HepG2 (cell line): ENCODE measurements at regions not wholly inside any gene's neighbourhood (a gene's known extent, or its start where the extent isn't known, plus 50 kb on each side); places are given as distances from the start of the nearest gene placed in this dataset.

Source experiments
- ATAC-seq: fragments of 200-7000 bp; cut with Tn5 transposase; 3 replicates; pipeline ENCODE4 v1.9.1; 2020; ENCODE audit warnings: mild to moderate bottlenecking, moderate library complexity
- BruUV-seq: library from RNA; stranded (reverse); fragments of 400-500 nt; replicated peaks from 2 replicates; lab custom pipeline; 2021; lab: Mats Ljungman, UMichigan
- CTCF ChIA-PET: fragments of 300-600 bp; formaldehyde crosslinking; extraction: SDS; loops from one replicate; lab custom pipeline; 2021; ENCODE audit warnings: low total read pairs, inconsistent platforms, low intra/inter-chr PET ratio; lab: Yijun Ruan, JAX
- POLR2A ChIA-PET: fragments of 350-600 bp; sonication (Branson Sonifier 250); formaldehyde crosslinking; loops from one replicate; lab custom pipeline; 2020; ENCODE audit warnings: antibody characterized with exemption, inconsistent platforms; lab: Yijun Ruan, JAX
- DNase-seq: peaks from one replicate; pipeline ENCODE4 v3.0.0-alpha.2; 2015; ENCODE audit warnings: low spot score
- FAIRE-seq: peaks from 3 replicates; lab custom pipeline; 2011; peaks lifted over from hg19 to GRCh38; lab: Jason Lieb, UNC
- H2AFZ ChIP-seq: one replicate; pipeline ENCODE4 v1.6.1; 2011; ENCODE audit warnings: low read length, inconsistent platforms
- H3K27ac ChIP-seq: fragments of 300-600 bp; 3 replicates; pipeline ENCODE4 v1.8.0; 2011; ENCODE audit warnings: mixed run types, mild to moderate bottlenecking, mixed read lengths, low read length, inconsistent platforms; ENCODE audit not compliant: insufficient read depth; ENCODE audit errors: extremely low read length
- H3K27me3 ChIP-seq, 2 experiments: fragments of 200-600 bp in 1 of 2; 2 replicates in 1 of 2; 3 replicates in 1 of 2; pipeline versions ENCODE4 v1.6.0 to v1.8.0; 2011; ENCODE audit warnings: low read length in 2 of 2, mild to moderate bottlenecking in 2 of 2, moderate library complexity in 2 of 2, inconsistent platforms in 1 of 2; ENCODE audit not compliant: insufficient read depth in 2 of 2, control insufficient read depth in 1 of 2
- H3K36me3 ChIP-seq, 2 experiments: fragments of 200-600 bp in 1 of 2; replicated peaks in 1 of 2; 2 replicates in 1 of 2; 3 replicates in 1 of 2; pipeline versions ENCODE4 v1.5.1 to v1.8.0; 2011; ENCODE audit warnings: low read length in 2 of 2, inconsistent platforms in 1 of 2; ENCODE audit not compliant: insufficient read depth in 2 of 2, control insufficient read depth in 1 of 2
- H3K4me1 ChIP-seq: 2 replicates; pipeline ENCODE4 v1.5.1; 2012; ENCODE audit warnings: low read length, inconsistent platforms; ENCODE audit not compliant: insufficient read depth
- H3K4me2 ChIP-seq: 2 replicates; pipeline ENCODE4 v1.6.0; 2011; ENCODE audit warnings: low read depth, low read length, inconsistent platforms
- H3K4me3 ChIP-seq, 3 experiments: fragments of 200-600 bp in 1 of 3; sonication (generic), shearing (Covaris generic) in 1 of 3; replicated peaks in 1 of 3; 2 replicates each; pipeline ENCODE4 v1.5.1; 2011 to 2016; ENCODE audit warnings: low read length in 3 of 3, inconsistent platforms in 2 of 3, low read depth in 2 of 3, mild to moderate bottlenecking in 2 of 3, control low read depth in 1 of 3, mixed read lengths in 1 of 3; ENCODE audit not compliant: insufficient read depth in 1 of 3
- H3K79me2 ChIP-seq: one replicate; pipeline ENCODE4 v1.6.1; 2011; ENCODE audit warnings: low read length, inconsistent platforms; ENCODE audit not compliant: insufficient read depth
- H3K9ac ChIP-seq: 2 replicates; pipeline ENCODE4 v1.6.0; 2011; ENCODE audit warnings: mild to moderate bottlenecking, low read depth, low read length, inconsistent platforms; ENCODE audit not compliant: insufficient read depth
- H3K9me3 ChIP-seq: 2 replicates; pipeline ENCODE4 v1.5.1; 2012; ENCODE audit warnings: mild to moderate bottlenecking, low read length
- H4K20me1 ChIP-seq: 2 replicates; pipeline ENCODE4 v1.6.0; 2011; ENCODE audit warnings: inconsistent platforms, mild to moderate bottlenecking, low read length, moderate library complexity; ENCODE audit not compliant: insufficient read depth
- CBX1 ChIP-seq: IDR thresholded peaks from one replicate; pipeline ENCODE4 v1.6.1; 2016; ENCODE audit warnings: antibody characterized with exemption, low read depth
- IRX3 ChIP-seq: sonication (generic); formaldehyde crosslinking; IDR thresholded peaks from 2 replicates; pipeline ENCODE4 v1.8.1; 2023; ENCODE audit warnings: mild to moderate bottlenecking, low read depth, missing genetic modification reagents, borderline replicate concordance
- KDM3A ChIP-seq: IDR thresholded peaks from 2 replicates; pipeline ENCODE4 v1.6.1; 2018; ENCODE audit warnings: low read depth, missing compliant biosample characterization
- RNF2 ChIP-seq: fragments of 450-650 bp; conservative IDR thresholded peaks from 2 replicates; pipeline ENCODE4 v1.6.1; 2016; ENCODE audit warnings: low read depth
- SMAD3 ChIP-seq: sonication (generic); formaldehyde crosslinking; IDR thresholded peaks from 2 replicates; pipeline ENCODE4 v1.4.0; 2020; ENCODE audit warnings: missing genetic modification reagents
- SRSF4 ChIP-seq: fragments of 200-400 bp; formaldehyde crosslinking; IDR thresholded peaks from one replicate; pipeline ENCODE4 v1.6.1; 2018; ENCODE audit warnings: mild to moderate bottlenecking, low read depth, low read length, moderate library complexity; ENCODE audit not compliant: poor library complexity, severe bottlenecking
- TAF1 ChIP-seq: sonication (generic); formaldehyde crosslinking; IDR thresholded peaks from 2 replicates; pipeline ENCODE4 v1.4.0; 2020; ENCODE audit warnings: missing genetic modification reagents
- YEATS4 ChIP-seq: sonication (generic); formaldehyde crosslinking; IDR thresholded peaks from 2 replicates; pipeline ENCODE4 v1.4.0; 2020; ENCODE audit warnings: missing genetic modification reagents, borderline replicate concordance
- ZFP62 ChIP-seq: sonication (generic); formaldehyde crosslinking; IDR thresholded peaks from 2 replicates; pipeline ENCODE4 v1.4.0; 2020; ENCODE audit warnings: missing genetic modification reagents
- ZFP90 ChIP-seq: sonication (generic); formaldehyde crosslinking; IDR thresholded peaks from 2 replicates; pipeline ENCODE4 v1.8.0; 2022; ENCODE audit warnings: missing genetic modification reagents, mild to moderate bottlenecking, inconsistent platforms, borderline replicate concordance
- ZKSCAN8 ChIP-seq: IDR thresholded peaks from 2 replicates; pipeline ENCODE4 v1.6.1; 2016; ENCODE audit warnings: borderline replicate concordance, missing genetic modification reagents, missing compliant biosample characterization
- ZNF510 ChIP-seq: sonication (generic); formaldehyde crosslinking; IDR thresholded peaks from 2 replicates; pipeline ENCODE4 v1.4.0; 2020; ENCODE audit warnings: low read depth, mild to moderate bottlenecking, missing genetic modification reagents
- WGBS: methylation state at CpG from one replicate; pipeline ENCODE4 v1.1.6; 2017; ENCODE audit warnings: low lambda C conversion rate; 5-methylcytosine and 5-hydroxymethylcytosine counted together
- in situ Hi-C: cut with HindIII; loops from 2 replicates; pipeline ENCODE4 v1.10.0; 2017; ENCODE audit warnings: low pct_unique_long_range_greater_than_20kb; ENCODE audit not compliant: extremely low pct_ligation_motif_present
- intact Hi-C: fragments of 100-400 bp; cut with micrococcal nuclease; formaldehyde crosslinking; loops from one replicate; pipeline ENCODE4 v1.10.0; 2022; ENCODE audit not compliant: unreplicated experiment

- TF ChIP-seq ZNF510 (CRISPR knock-in tag) = no peak
- TF ChIP-seq SMAD3 = no peak
- TF ChIP-seq, all 625 proteins: peak for 0
- no peaks in the 10 kb centered on the region for H3K36me3 ChIP-seq
- ATAC-seq = no peak
- FAIRE-seq = no peak
- DNase-seq = no peak
- no peaks in the 10 kb centered on the region for H4K20me1 ChIP-seq
- H3K27ac ChIP-seq = no peak overlapping the region
- H3K27me3 ChIP-seq = no peaks in the 10 kb centered on the region
- no TSS peak for BruUV-seq
- in situ Hi-C loops (loop anchor here (25.0 kb wide), 1 partner anchor 1103 kb away; no protein-coding TSS in a partner anchor), intact Hi-C loops (no loop called here)
- 0 out of 2 replicates have a peak, but pooled peaks cover 10% of the 10 kb centered on the region for H3K9me3 ChIP-seq
- no peak overlapping the region for H3K4me3 ChIP-seq
- POLR2A ChIA-PET = no interaction called here
- H3K79me2 ChIP-seq = no peaks in the 10 kb centered on the region
- no peak overlapping the region for H3K4me2 ChIP-seq
- no peaks in the 10 kb centered on the region for H3K4me1 ChIP-seq
- no peak overlapping the region for H3K9ac ChIP-seq
- CTCF ChIA-PET = no interaction called here
- H2AFZ ChIP-seq = no peak overlapping the region
Measured at GRCh38 chr1:172733815-172734214, 74.9 kb downstream of the FASLG start.

GRCh38 chr1:172738389-172738788 lies 79.5 kb downstream of the FASLG start:
- Histone ChIP-seq H3K36me3 (no peaks in the 10 kb centered on the region), H3K4me2 (no peak overlapping the region), H3K27me3 (no peaks in the 10 kb centered on the region), H3K9ac (no peak overlapping the region), H2AFZ (no peak overlapping the region), H3K4me3 (no peak overlapping the region), H3K79me2 (no peaks in the 10 kb centered on the region), H4K20me1 (no peaks in the 10 kb centered on the region), H3K27ac (no peak overlapping the region), H3K4me1 (no peaks in the 10 kb centered on the region), H3K9me3 (no peaks in the 10 kb centered on the region)
- DNase-seq (no peak), ATAC-seq (no peak), FAIRE-seq (no peak)
- BruUV-seq = no TSS peak
- 0% methylated on average over 2 of the region's 2 CpGs for WGBS
- CTCF ChIA-PET = no interaction called here
- TF ChIP-seq CBX1 (no peak), TAF1 (CRISPR knock-in tag) (no peak), ZFP62 (CRISPR knock-in tag) (no peak), SRSF4 (no peak), ZFP90 (CRISPR knock-in tag) (no peak), YEATS4 (CRISPR knock-in tag) (no peak), IRX3 (CRISPR knock-in tag) (no peak), KDM3A (no peak), ZKSCAN8 (CRISPR knock-in tag) (no peak), RNF2 (no peak)
- intact Hi-C loops (no loop called here), in situ Hi-C loops (loop anchor here (25.0 kb wide), 1 partner anchor 1099 kb away; no protein-coding TSS in a partner anchor)
- POLR2A ChIA-PET = no interaction called here
